Left ventricle myocardium inferior (tissue), 1 donor: ENCODE measurements at regions not wholly inside any gene's neighbourhood (a gene's known extent, or its start where the extent isn't known, plus 50 kb on each side); places are given as distances from the start of the nearest gene placed in this dataset.

Source experiments
- DNase-seq: peaks from one replicate; pipeline ENCODE4 v3.0.0-alpha.2; 2020
- H3K27ac ChIP-seq: fragments of 200-600 bp; replicated peaks from 2 replicates; pipeline ENCODE4 v1.8.0; 2021
- H3K27me3 ChIP-seq: fragments of 200-600 bp; 2 replicates; pipeline ENCODE4 v1.8.0; 2021; ENCODE audit warnings: low read depth
- H3K36me3 ChIP-seq: fragments of 200-600 bp; 2 replicates; pipeline ENCODE4 v1.8.0; 2021
- H3K4me1 ChIP-seq: fragments of 200-600 bp; 2 replicates; pipeline ENCODE4 v1.8.0; 2021
- H3K4me3 ChIP-seq: fragments of 200-600 bp; 2 replicates; pipeline ENCODE4 v1.8.0; 2021; ENCODE audit warnings: mild to moderate bottlenecking, moderate library complexity
- H3K9me3 ChIP-seq: fragments of 200-600 bp; replicated peaks from 2 replicates; pipeline ENCODE4 v1.8.0; 2021
- CTCF ChIP-seq: fragments of 200-600 bp; IDR thresholded peaks from 2 replicates; pipeline ENCODE4 v1.8.0; 2021; ENCODE audit warnings: antibody characterized with exemption, mild to moderate bottlenecking, borderline replicate concordance
- intact Hi-C: fragments of 100-400 bp; cut with micrococcal nuclease; formaldehyde crosslinking; loops from one replicate; pipeline ENCODE4 v1.11.0; 2022
- donor health status: DM: no; HTN: yes; CAD: no; lungs with severe emphysema.

- no peak overlapping the region for H3K4me3 ChIP-seq
- no peak overlapping the region for H3K27ac ChIP-seq
- H3K4me1 ChIP-seq, result no peaks in the 10 kb centered on the region
- no peaks in the 10 kb centered on the region for H3K27me3 ChIP-seq
- no peaks in the 10 kb centered on the region for H3K36me3 ChIP-seq
- no peak for DNase-seq
- no peak for TF ChIP-seq CTCF
- H3K9me3 ChIP-seq, result no peaks in the 10 kb centered on the region
- intact Hi-C loops, result no loop called here
Measured at GRCh38 chr4:187451776-187452175, 543.8 kb upstream of the ZFP42 start.

DNA sequence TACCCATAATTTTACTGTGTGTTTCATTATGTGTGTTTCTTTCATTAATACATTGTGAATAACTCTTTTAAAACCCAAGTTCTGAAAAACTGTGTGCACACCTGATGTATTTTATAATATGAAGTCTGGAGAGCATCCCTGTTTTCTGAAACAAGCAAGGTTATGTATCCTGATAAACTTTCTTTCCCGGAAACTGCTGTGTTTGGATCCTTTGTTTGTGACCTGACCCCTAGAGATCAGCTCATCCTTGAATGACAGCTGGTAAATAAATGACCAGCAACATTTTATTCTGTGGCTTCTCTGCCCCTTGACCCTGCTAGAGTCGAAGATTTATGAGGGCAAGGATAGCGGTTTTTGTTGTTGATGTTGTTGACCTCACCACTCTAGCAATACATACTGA lies 535.6 kb upstream of the ZFP42 start:
- intact Hi-C loops, result no loop called here
- no peak for TF ChIP-seq CTCF

DNA sequence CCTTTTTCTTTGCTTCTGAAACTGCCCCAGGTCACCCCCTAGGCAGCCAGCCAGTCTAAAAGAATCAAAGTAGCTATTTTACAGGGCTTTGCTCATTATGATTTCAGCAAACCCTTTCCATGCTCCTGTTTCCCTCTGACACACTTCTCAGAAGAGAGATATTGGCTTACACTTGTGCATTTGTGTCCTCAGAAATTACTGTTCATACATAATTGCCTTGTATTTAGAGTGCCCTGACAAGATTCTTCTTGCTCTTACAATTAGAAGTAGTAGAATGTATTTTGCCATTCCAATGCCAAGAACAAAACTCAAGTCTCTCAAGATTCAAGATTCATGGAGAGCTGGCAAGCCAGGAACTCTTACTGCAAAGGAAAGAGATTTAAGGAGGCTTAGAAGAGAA lies 531.0 kb upstream of the ZFP42 start:
- TF ChIP-seq CTCF, result no peak
- no peaks in the 10 kb centered on the region for H3K27me3 ChIP-seq
- no peak for DNase-seq
- no peaks in the 10 kb centered on the region for H3K9me3 ChIP-seq
- no peaks in the 10 kb centered on the region for H3K4me1 ChIP-seq
- no peaks in the 10 kb centered on the region for H3K36me3 ChIP-seq
- no peak overlapping the region for H3K4me3 ChIP-seq
- H3K27ac ChIP-seq, result no peak overlapping the region
- intact Hi-C loops, result no loop called here

More for the DNA sequence above, 535.6 kb upstream of the ZFP42 start:
- Histone ChIP-seq H3K36me3 (no peaks in the 10 kb centered on the region), H3K27ac (no peak overlapping the region), H3K4me1 (no peaks in the 10 kb centered on the region), H3K4me3 (no peak overlapping the region), H3K27me3 (no peaks in the 10 kb centered on the region), H3K9me3 (no peaks in the 10 kb centered on the region)
- no peak for DNase-seq

GRCh38 chr4:187467224-187467623 lies 528.3 kb upstream of the ZFP42 start:
- Histone ChIP-seq H3K36me3 (no peaks in the 10 kb centered on the region), H3K4me3 (no peak overlapping the region), H3K27ac (no peak overlapping the region), H3K4me1 (no peaks in the 10 kb centered on the region), H3K9me3 (no peaks in the 10 kb centered on the region), H3K27me3 (no peaks in the 10 kb centered on the region)
- no peak for DNase-seq
- intact Hi-C loops, result no loop called here
- TF ChIP-seq CTCF, result no peak

- H3K27me3 ChIP-seq, result no peaks in the 10 kb centered on the region
- no peak for DNase-seq
- H3K4me1 ChIP-seq, result no peaks in the 10 kb centered on the region
- no peak overlapping the region for H3K27ac ChIP-seq
- no peak overlapping the region for H3K4me3 ChIP-seq
- no peak for TF ChIP-seq CTCF
- H3K9me3 ChIP-seq, result no peaks in the 10 kb centered on the region
- intact Hi-C loops, result no loop called here
- H3K36me3 ChIP-seq, result no peaks in the 10 kb centered on the region
Measured at GRCh38 chr4:187469627-187470026, 525.9 kb upstream of the ZFP42 start.

- H3K4me1 ChIP-seq, result no peaks in the 10 kb centered on the region
- H3K4me3 ChIP-seq, result no peak overlapping the region
- intact Hi-C loops, result no loop called here
- H3K27ac ChIP-seq, result no peak overlapping the region
- H3K9me3 ChIP-seq, result no peaks in the 10 kb centered on the region
- H3K27me3 ChIP-seq, result no peaks in the 10 kb centered on the region
- no peaks in the 10 kb centered on the region for H3K36me3 ChIP-seq
- TF ChIP-seq CTCF, result no peak
- no peak for DNase-seq
Measured at GRCh38 chr4:187470061-187470460, 525.5 kb upstream of the ZFP42 start.
